Choroid plexus epithelial cell (primary cell): ENCODE measurements at regions not wholly inside any gene's neighbourhood (a gene's known extent, or its start where the extent isn't known, plus 50 kb on each side); places are given as distances from the start of the nearest gene placed in this dataset.
"Not testable (repeated sequence)": the region's sequence is repeated elsewhere in the genome, so short reads cannot be mapped to it uniquely, and the experiment has no call there.

Experiments
- DNase-seq: peaks from one replicate; pipeline ENCODE4 v3.0.0-alpha.2; 2010; ENCODE audit warnings: low read depth
- H3K4me3 ChIP-seq: 2 replicates; pipeline ENCODE4 v1.5.1; 2011; ENCODE audit warnings: low read depth, mild to moderate bottlenecking, control low read depth, low read length, moderate library complexity
- TF ChIP-seq, protein P1 (sequence below): conservative IDR thresholded peaks from 2 replicates; pipeline ENCODE4 v1.5.1; 2011; ENCODE audit warnings: low read depth, mild to moderate bottlenecking, control low read depth, inconsistent platforms, low read length, moderate library complexity

DNA sequence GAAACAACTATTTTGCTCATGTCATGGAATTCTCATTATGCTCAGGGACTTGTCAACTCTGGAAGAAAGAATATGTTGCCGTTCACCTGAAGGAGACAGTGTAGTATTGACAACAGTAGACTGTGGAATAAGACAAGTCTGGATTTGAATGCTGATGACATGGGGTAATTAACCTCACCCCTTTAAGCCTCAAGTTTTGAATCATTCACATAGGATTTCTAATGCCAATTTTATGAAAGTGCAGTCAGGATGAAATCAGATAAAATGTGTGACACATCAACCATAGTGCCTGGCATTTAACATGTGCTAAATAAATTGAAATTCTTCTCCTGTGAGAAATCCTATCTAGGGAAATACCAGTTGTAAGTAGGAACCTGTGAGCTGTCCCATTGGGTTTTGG, 305.8 kb downstream of the KIF20B start:
- no peak overlapping the region for H3K4me3 ChIP-seq
- TF ChIP-seq, protein P1, sequence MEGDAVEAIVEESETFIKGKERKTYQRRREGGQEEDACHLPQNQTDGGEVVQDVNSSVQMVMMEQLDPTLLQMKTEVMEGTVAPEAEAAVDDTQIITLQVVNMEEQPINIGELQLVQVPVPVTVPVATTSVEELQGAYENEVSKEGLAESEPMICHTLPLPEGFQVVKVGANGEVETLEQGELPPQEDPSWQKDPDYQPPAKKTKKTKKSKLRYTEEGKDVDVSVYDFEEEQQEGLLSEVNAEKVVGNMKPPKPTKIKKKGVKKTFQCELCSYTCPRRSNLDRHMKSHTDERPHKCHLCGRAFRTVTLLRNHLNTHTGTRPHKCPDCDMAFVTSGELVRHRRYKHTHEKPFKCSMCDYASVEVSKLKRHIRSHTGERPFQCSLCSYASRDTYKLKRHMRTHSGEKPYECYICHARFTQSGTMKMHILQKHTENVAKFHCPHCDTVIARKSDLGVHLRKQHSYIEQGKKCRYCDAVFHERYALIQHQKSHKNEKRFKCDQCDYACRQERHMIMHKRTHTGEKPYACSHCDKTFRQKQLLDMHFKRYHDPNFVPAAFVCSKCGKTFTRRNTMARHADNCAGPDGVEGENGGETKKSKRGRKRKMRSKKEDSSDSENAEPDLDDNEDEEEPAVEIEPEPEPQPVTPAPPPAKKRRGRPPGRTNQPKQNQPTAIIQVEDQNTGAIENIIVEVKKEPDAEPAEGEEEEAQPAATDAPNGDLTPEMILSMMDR = no peak
- no peak for DNase-seq

DNA sequence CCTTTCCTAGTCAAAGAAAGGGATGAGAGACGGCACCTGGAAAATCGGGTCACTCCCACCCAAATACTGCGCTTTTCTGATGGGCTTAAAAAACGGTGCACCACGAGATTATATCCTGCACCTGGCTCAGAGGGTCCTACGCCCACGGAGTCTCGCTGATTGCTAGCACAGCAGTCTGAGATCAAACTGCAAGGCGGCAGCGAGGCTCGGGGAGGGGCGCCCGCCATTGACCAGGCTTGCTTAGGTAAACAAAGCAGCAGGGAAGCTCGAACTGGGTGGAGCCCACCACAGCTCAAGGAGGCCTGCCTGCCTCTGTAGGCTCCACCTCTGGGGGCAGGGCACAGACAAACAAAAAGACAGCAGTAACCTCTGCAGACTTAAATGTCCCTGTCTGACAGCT, 309.9 kb downstream of the KIF20B start:
- not testable (repeated sequence) for DNase-seq, H3K4me3 ChIP-seq

DNA sequence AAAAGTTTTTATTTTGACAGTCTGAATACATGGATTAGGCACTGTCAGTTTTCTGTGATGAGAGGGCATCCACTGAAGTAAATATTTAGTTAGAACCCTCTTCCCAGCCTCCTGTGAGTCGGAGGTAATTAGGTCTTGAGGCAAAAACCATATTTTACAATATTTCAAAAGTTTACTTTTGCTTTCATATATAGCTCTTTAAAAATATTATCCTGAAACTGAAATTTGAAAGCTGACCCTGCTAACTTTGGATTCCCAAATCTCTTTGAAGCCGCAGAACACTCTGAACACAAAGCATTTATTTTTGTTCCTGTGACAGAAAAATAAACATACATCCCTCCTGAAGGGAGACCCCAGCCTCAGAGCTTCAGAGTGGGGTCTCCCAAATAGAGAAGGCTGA, 317.4 kb downstream of the KIF20B start:
- H3K4me3 ChIP-seq = no peak overlapping the region
- DNase-seq = no peak
- TF ChIP-seq, protein P1 = no peak

DNA sequence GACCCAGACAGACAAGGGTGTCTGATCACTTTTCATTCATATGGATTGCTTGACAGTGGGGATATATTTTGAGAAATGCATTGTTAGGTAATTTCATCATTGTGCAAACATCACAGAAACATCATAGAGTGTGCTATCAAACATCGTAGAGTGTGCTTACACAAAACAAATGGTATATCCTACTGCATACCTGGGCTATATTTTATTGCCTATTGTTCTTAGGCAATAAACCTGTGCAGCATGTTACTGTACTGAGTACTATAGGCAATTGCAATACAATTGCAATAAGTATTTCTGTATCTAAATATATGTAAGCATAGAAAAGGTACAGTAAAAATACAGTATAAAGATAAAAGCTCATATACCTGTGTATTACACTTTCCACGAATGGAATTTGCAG, 319.1 kb downstream of the KIF20B start:
- no peak overlapping the region for H3K4me3 ChIP-seq
- TF ChIP-seq, protein P1 = no peak
- DNase-seq = no peak

DNA sequence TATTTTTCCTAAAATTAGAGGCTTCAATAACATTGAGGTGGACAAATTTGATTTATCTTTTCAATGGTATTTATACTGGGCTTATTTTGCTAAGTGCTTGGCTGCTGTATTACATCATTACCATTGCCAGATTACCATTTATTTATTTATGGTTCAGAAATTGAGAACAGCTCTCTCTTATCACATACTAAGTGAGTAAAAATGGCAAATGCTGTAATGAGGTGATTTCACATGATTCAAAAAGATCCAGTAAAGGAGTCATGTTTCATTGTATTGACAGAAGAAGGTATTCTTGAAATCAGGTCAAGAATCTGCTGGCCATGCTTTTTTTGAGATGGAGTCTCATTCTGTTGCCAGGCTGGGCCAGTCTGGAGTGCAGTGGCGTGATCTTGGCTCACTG, 322.6 kb downstream of the KIF20B start:
- no peak for DNase-seq
- TF ChIP-seq, protein P1 = no peak
- H3K4me3 ChIP-seq = no peak overlapping the region

DNA sequence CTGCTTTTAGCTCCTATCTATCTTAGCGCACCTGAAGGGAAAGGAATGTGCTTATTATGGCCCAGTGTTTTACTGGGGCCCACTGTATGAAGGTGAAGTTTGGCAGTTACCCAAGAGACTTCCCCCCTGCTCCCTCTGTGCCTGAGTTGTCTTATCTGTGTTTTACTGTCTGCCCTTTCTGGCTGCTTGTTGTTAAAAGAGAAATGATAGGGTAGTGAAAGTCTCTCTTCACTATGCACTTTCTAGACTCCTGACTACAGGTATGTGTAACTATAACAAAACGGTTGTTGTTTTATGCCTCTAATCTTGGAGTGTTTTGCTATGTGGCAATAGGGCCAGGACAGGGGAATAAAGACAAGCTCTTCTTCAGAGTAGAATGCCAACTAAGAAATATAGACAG, 326.9 kb downstream of the KIF20B start:
- H3K4me3 ChIP-seq = no peak overlapping the region
- TF ChIP-seq, protein P1 = no peak
- no peak for DNase-seq

DNA sequence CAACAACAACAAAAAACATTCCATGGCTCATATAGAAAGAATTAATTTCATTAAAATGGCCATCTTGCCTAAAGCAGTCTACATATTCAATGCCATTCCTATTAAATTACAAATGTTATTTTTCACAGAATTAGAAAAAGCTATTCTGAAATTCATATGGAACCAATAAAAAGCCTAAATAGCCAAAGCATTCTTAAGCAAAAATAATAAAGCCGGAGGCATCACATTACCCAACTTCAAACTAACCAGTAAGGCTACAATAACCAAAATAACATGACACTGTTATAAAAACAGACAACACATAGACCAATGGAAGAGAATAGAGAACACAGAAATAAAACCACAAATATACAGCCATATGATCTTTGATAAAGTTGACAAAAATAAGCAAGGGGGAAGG, 330.4 kb downstream of the KIF20B start:
- H3K4me3 ChIP-seq = no peak overlapping the region
- no peak for DNase-seq

DNA sequence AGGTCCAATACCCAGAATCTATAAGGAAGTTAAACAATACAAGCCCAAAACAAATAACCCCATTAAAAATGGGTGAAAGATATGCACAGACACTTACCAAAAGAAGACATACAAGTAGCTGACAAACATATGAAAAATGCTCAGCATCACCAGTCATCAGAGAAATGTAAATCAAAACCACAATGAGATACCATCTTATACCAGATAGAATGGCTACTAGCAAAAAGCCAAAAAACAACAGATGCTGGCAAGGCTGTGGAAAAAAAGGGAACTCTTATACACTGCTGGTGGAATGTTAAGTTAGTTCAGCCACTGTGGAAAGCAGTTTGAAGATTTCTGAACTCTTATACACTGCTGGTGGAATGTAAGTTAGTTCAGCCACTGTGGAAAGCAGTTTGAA, 331.1 kb downstream of the KIF20B start:
- TF ChIP-seq, protein P1 = no peak
- no peak for DNase-seq
- no peak overlapping the region for H3K4me3 ChIP-seq

More for the DNA sequence above, 330.4 kb downstream of the KIF20B start:
- TF ChIP-seq, protein P1 = no peak

DNA sequence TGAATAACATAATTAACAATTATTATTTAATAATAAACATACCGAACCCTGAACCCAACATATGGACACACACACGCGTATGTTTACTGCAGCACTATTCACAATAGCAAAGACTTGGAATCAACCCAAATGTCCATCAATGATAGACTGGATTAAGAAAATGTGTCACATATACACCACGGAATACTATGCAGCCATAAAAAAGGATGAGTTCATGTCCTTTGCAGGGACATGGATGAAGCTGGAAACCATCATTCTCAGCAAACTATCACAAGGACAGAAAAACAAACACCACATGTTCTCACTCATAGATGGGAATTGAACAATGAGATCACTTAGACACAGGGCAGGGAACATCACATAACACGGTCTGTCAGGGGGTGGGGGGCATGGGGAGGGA, 333.5 kb downstream of the KIF20B start:
- H3K4me3 ChIP-seq, DNase-seq: not testable (repeated sequence)
